H9 (cell line): ENCODE measurements at regions not wholly inside any gene's neighbourhood (a gene's known extent, or its start where the extent isn't known, plus 50 kb on each side); places are given as distances from the start of the nearest gene placed in this dataset.
"Not testable (repeated sequence)": the region's sequence is repeated elsewhere in the genome, so short reads cannot be mapped to it uniquely, and the experiment has no call there.

Experiments used
- DNase-seq: peaks from one replicate; pipeline ENCODE4 v3.0.0-alpha.2; 2017
- H2AFZ ChIP-seq: one replicate; pipeline ENCODE4 v1.6.1; 2013; ENCODE audit warnings: mild to moderate bottlenecking, low read length, control low read depth, moderate library complexity
- H2AK5ac ChIP-seq: 2 replicates; pipeline ENCODE4 v1.6.1; 2013; ENCODE audit warnings: low read length, control low read depth, mixed read lengths; ENCODE audit not compliant: insufficient read length
- H2BK120ac ChIP-seq: one replicate; pipeline ENCODE4 v1.6.1; 2013; ENCODE audit warnings: low read depth, mild to moderate bottlenecking, low read length, control low read depth, inconsistent platforms; ENCODE audit not compliant: poor library complexity, severe bottlenecking
- H2BK12ac ChIP-seq: 2 replicates; pipeline ENCODE4 v1.6.1; 2013; ENCODE audit warnings: low read length, control low read depth, mixed read lengths, low read depth; ENCODE audit not compliant: insufficient read length
- H2BK15ac ChIP-seq: 2 replicates; pipeline ENCODE4 v1.6.1; 2013; ENCODE audit warnings: low read depth, low read length, control low read depth
- H2BK20ac ChIP-seq: one replicate; pipeline ENCODE4 v1.6.1; 2013; ENCODE audit warnings: low read depth, mild to moderate bottlenecking, low read length, control low read depth, inconsistent platforms; ENCODE audit not compliant: poor library complexity, severe bottlenecking
- H2BK5ac ChIP-seq: 2 replicates; pipeline ENCODE4 v1.6.1; 2013; ENCODE audit warnings: low read length, control low read depth, mixed read lengths; ENCODE audit not compliant: insufficient read length
- H3K14ac ChIP-seq: 2 replicates; pipeline ENCODE4 v1.6.1; 2013; ENCODE audit warnings: low read length, control low read depth; ENCODE audit not compliant: insufficient read depth
- H3K18ac ChIP-seq: 2 replicates; pipeline ENCODE4 v1.6.1; 2013; ENCODE audit warnings: low read depth, mild to moderate bottlenecking, mixed read lengths, low read length, control low read depth; ENCODE audit not compliant: insufficient read length
- H3K23ac ChIP-seq: 2 replicates; pipeline ENCODE4 v1.6.1; 2013; ENCODE audit warnings: low read length, control low read depth, mixed read lengths, low read depth; ENCODE audit not compliant: insufficient read length
- H3K23me2 ChIP-seq: 2 replicates; pipeline ENCODE4 v1.6.1; 2013; ENCODE audit warnings: low read depth, mild to moderate bottlenecking, mixed read lengths, low read length, control low read depth; ENCODE audit not compliant: insufficient read length, poor library complexity, severe bottlenecking
- H3K27ac ChIP-seq: 2 replicates; pipeline ENCODE4 v1.5.1; 2013; ENCODE audit warnings: low read length, control low read depth, mixed read lengths, low read depth; ENCODE audit not compliant: insufficient read length
- H3K27me3 ChIP-seq: 2 replicates; pipeline ENCODE4 v1.6.1; 2013; ENCODE audit warnings: low read length, control low read depth, inconsistent platforms; ENCODE audit not compliant: insufficient read depth
- H3K4ac ChIP-seq: 2 replicates; pipeline ENCODE4 v1.6.1; 2013; ENCODE audit warnings: low read depth, mild to moderate bottlenecking, control low read depth, inconsistent platforms, low read length, moderate library complexity
- H3K4me1 ChIP-seq: 2 replicates; pipeline ENCODE4 v1.6.1; 2013; ENCODE audit warnings: low read length, control low read depth, inconsistent platforms; ENCODE audit not compliant: insufficient read depth
- H3K4me2 ChIP-seq: 2 replicates; pipeline ENCODE4 v1.6.1; 2013; ENCODE audit warnings: low read length, control low read depth, mixed read lengths; ENCODE audit not compliant: insufficient read length, insufficient read depth
- H3K56ac ChIP-seq: 2 replicates; pipeline ENCODE4 v1.6.1; 2013; ENCODE audit warnings: low read depth, mild to moderate bottlenecking, mixed read lengths, low read length, control low read depth; ENCODE audit not compliant: insufficient read length
- H3K79me1 ChIP-seq: 2 replicates; pipeline ENCODE4 v1.6.1; 2013; ENCODE audit warnings: low read depth, mild to moderate bottlenecking, moderate library complexity, low read length, control low read depth, inconsistent platforms; ENCODE audit not compliant: insufficient read depth, poor library complexity, severe bottlenecking
- H3K79me2 ChIP-seq: 2 replicates; pipeline ENCODE4 v1.6.1; 2013; ENCODE audit warnings: low read length, control low read depth, inconsistent platforms; ENCODE audit not compliant: insufficient read depth
- H3K9ac ChIP-seq: 2 replicates; pipeline ENCODE4 v1.6.1; 2013; ENCODE audit warnings: low read length, control low read depth, mixed read lengths; ENCODE audit not compliant: insufficient read length; ENCODE audit errors: extremely low read depth
- H3K9me3 ChIP-seq: one replicate; pipeline ENCODE4 v1.6.1; 2013; ENCODE audit warnings: low read depth, low read length, inconsistent platforms; ENCODE audit not compliant: control insufficient read depth
- H3T11ph ChIP-seq: one replicate; pipeline ENCODE4 v1.6.1; 2013; ENCODE audit warnings: mild to moderate bottlenecking, low read length, control low read depth, inconsistent platforms
- H4K20me1 ChIP-seq: one replicate; pipeline ENCODE4 v1.6.1; 2013; ENCODE audit not compliant: control insufficient read depth, insufficient read length, insufficient read depth
- H4K5ac ChIP-seq: 2 replicates; pipeline ENCODE4 v1.6.1; 2013; ENCODE audit warnings: low read depth, mild to moderate bottlenecking, mixed read lengths, low read length, control low read depth; ENCODE audit not compliant: insufficient read length
- H4K8ac ChIP-seq: replicated peaks from 2 replicates; pipeline ENCODE4 v1.6.1; 2013; ENCODE audit warnings: low read length, control low read depth, mixed read lengths, low read depth; ENCODE audit not compliant: insufficient read length
- H4K91ac ChIP-seq: 2 replicates; pipeline ENCODE4 v1.6.1; 2013; ENCODE audit warnings: low read depth, mild to moderate bottlenecking, moderate library complexity, mixed read lengths, low read length, control low read depth; ENCODE audit not compliant: insufficient read length
- H3K27ac Mint-ChIP-seq, 3 experiments: 2 replicates in 2 of 3; 3 replicates in 1 of 3; pipeline ENCODE4 v1.8.0; 2020 to 2021; ENCODE audit warnings: mixed read lengths in 3 of 3, mild to moderate bottlenecking in 1 of 3, moderate library complexity in 1 of 3
- H3K27me3 Mint-ChIP-seq: 2 replicates; pipeline ENCODE4 v1.8.0; 2021; ENCODE audit warnings: low read depth, mild to moderate bottlenecking, moderate library complexity, mixed read lengths
- H3K36me3 Mint-ChIP-seq, 3 experiments: 2 replicates in 2 of 3; 3 replicates in 1 of 3; pipeline ENCODE4 v1.8.0; 2020 to 2021; ENCODE audit warnings: low read depth in 3 of 3, mixed read lengths in 3 of 3; ENCODE audit not compliant: insufficient read depth in 1 of 3
- H3K4me1 Mint-ChIP-seq, 2 experiments: 2 replicates each; pipeline ENCODE4 v1.8.0; 2020; ENCODE audit warnings: mixed read lengths in 2 of 2
- H3K4me3 Mint-ChIP-seq, 2 experiments: 2 replicates in 1 of 2; 3 replicates in 1 of 2; pipeline ENCODE4 v1.8.0; 2020 to 2021; ENCODE audit warnings: mild to moderate bottlenecking in 2 of 2, mixed read lengths in 2 of 2, moderate library complexity in 1 of 2
- H3K9me3 Mint-ChIP-seq, 2 experiments: 2 replicates in 1 of 2; 3 replicates in 1 of 2; pipeline ENCODE4 v1.8.0; 2020; ENCODE audit warnings: mild to moderate bottlenecking in 2 of 2, mixed read lengths in 2 of 2, moderate library complexity in 1 of 2
- whole genome bisulfite sequencing: extraction: QIAGEN DNeasy Blood & Tissue Kit; methylation state at CpG from one replicate; pipeline ENCODE4 v1.1.7; 2013; ENCODE audit warnings: missing lambda C conversion rate, low lambda C conversion rate, mixed read lengths; ENCODE audit not compliant: insufficient read length; ENCODE audit errors: extremely low coverage; 5-methylcytosine and 5-hydroxymethylcytosine counted together

DNA sequence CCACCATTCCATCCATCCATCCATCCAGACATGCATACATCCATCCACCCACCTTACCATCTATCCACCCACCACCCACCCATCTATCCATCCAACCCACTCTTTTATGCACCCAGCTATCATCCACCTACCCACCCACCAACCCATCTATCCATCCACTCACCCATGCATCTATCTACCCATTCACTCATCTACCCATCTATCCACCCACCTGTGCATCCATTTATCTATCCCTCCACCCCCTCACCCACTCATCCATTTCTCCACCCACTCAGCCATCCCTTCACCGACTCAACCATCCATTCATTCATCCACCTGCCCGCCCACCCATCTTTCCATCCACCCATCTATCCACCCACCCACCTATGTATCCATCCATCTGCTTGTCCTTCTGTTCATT lies 186.4 kb upstream of the OSBPL11 start:
- H2AK5ac ChIP-seq, H3K4ac ChIP-seq, H4K20me1 ChIP-seq, H4K5ac ChIP-seq, H3K79me1 ChIP-seq, H3K9me3 ChIP-seq, H3K27me3 Mint-ChIP-seq, H3K4me3 Mint-ChIP-seq, H4K8ac ChIP-seq, H4K91ac ChIP-seq, H3K4me2 ChIP-seq, H3K14ac ChIP-seq, H3K27me3 ChIP-seq, H2BK20ac ChIP-seq, H3K18ac ChIP-seq, H3T11ph ChIP-seq, H2BK12ac ChIP-seq, H3K79me2 ChIP-seq, H2AFZ ChIP-seq, H3K23ac ChIP-seq, H2BK120ac ChIP-seq, H3K56ac ChIP-seq, DNase-seq, H2BK5ac ChIP-seq, H3K27ac ChIP-seq, H3K9ac ChIP-seq, H3K23me2 ChIP-seq, H2BK15ac ChIP-seq, H3K4me1 ChIP-seq, H3K27ac Mint-ChIP-seq, H3K36me3 Mint-ChIP-seq, H3K9me3 Mint-ChIP-seq: not testable (repeated sequence)
- WGBS, result no CpG with 5 or more reads among the region's 2 CpGs
- H3K4me1 Mint-ChIP-seq, result peaks cover 38 to 49% of the 10 kb centered on the region in 2 experiments

DNA sequence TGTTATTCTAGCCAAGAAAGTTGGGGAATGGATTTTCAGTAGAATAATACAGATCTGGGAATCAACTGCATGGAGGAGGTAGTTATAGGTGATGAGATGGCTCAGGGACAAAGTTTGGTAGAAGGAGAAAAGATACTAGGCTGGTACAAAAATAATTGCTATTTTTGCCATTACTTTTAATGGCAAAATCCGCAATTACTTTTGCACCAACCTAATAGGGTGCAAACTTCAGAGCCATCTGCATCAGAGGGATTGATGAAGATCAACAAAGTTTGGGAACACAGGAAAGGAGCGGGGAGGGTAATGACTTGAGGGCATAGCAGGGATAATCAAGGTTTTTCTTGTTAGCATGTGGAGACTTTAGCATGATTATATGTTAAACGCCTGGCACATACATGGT lies 178.7 kb upstream of the ROPN1B start:
- not testable (repeated sequence) for H2BK12ac ChIP-seq, H3K4me1 ChIP-seq, H3K23me2 ChIP-seq, H3K9ac ChIP-seq, H3K14ac ChIP-seq, H3K18ac ChIP-seq, H2BK20ac ChIP-seq, H3K27me3 ChIP-seq, H2BK120ac ChIP-seq, H2AFZ ChIP-seq, H3K79me2 ChIP-seq, H3K4me3 Mint-ChIP-seq, H4K91ac ChIP-seq, H2BK5ac ChIP-seq, H3K9me3 ChIP-seq, H3K4me1 Mint-ChIP-seq, H4K5ac ChIP-seq, H2AK5ac ChIP-seq, H4K20me1 ChIP-seq, H4K8ac ChIP-seq, H3T11ph ChIP-seq, H3K4me2 ChIP-seq, DNase-seq, H3K27ac Mint-ChIP-seq, H3K4ac ChIP-seq, H2BK15ac ChIP-seq, H3K36me3 Mint-ChIP-seq, H3K56ac ChIP-seq, H3K79me1 ChIP-seq, H3K27ac ChIP-seq, H3K23ac ChIP-seq
- Mint-ChIP-seq H3K27me3 (peaks cover 25% of the 10 kb centered on the region), H3K9me3 (peaks cover 0 to 12% of the 10 kb centered on the region in 2 experiments; a peak in 4 of 5 replicates)
- no CpG with 5 or more reads among the region's 3 CpGs for WGBS
